ENCODE measurements at regions not wholly inside any gene's neighbourhood (a gene's known extent, or its start where the extent isn't known, plus 50 kb on each side); places are given as distances from the start of the nearest gene placed in this dataset.

- TF ChIP-seq CTCF (conservative IDR thresholded peaks at IDR 0.05; ENCODE audit: low read depth, low read length) (no peak), EZH2 (IDR thresholded peaks at IDR 0.05; ENCODE audit: low read length, unreplicated experiment) (no peak)
These were observed 318.7 kb upstream of the IRX1 start for GRCh38 chr5:3276896-3277295.
